H1 (cell line): ENCODE measurements at regions not wholly inside any gene's neighbourhood (a gene's known extent, or its start where the extent isn't known, plus 50 kb on each side); places are given as distances from the start of the nearest gene placed in this dataset.

Experiments
- CTCF ChIA-PET: fragments of 300-600 bp; sonication (Branson Sonifier 250); formaldehyde crosslinking; loops from one replicate; lab custom pipeline; 2021; ENCODE audit not compliant: partially characterized antibody; lab: Charles Lee
- POLR2A ChIA-PET: fragments of 300-600 bp; sonication (Branson Sonifier 250); formaldehyde crosslinking; loops from one replicate; lab custom pipeline; 2021; ENCODE audit warnings: inconsistent platforms; ENCODE audit not compliant: partially characterized antibody; lab: Charles Lee
- DNase-seq, 2 experiments: peaks; one replicate each; pipeline versions ENCODE4 v3.0.0 to v3.0.0-alpha.2; 2010 to 2022; ENCODE audit warnings: low spot score in 2 of 2, low read depth in 1 of 2, mixed read lengths in 1 of 2
- FAIRE-seq: peaks from 2 replicates; lab custom pipeline; 2011; peaks lifted over from hg19 to GRCh38; lab: Jason Lieb, UNC
- H2AFZ ChIP-seq: 2 replicates; pipeline ENCODE4 v1.8.1; 2012; ENCODE audit warnings: low read length, inconsistent platforms
- H2AK5ac ChIP-seq: 2 replicates; pipeline ENCODE4 v1.6.1; 2013; ENCODE audit warnings: low read depth, low read length
- H2BK120ac ChIP-seq: replicated peaks from 2 replicates; pipeline ENCODE3; 2013; ENCODE audit warnings: low read depth, low read length, inconsistent platforms
- H2BK12ac ChIP-seq: 2 replicates; pipeline ENCODE4 v1.6.1; 2013; ENCODE audit warnings: low read depth, low read length
- H2BK15ac ChIP-seq: 2 replicates; pipeline ENCODE4 v1.6.1; 2013; ENCODE audit warnings: low read length
- H2BK20ac ChIP-seq: 2 replicates; pipeline ENCODE4 v1.6.1; 2013; ENCODE audit warnings: low read length
- H2BK5ac ChIP-seq: 2 replicates; pipeline ENCODE4 v1.6.1; 2013; ENCODE audit warnings: low read depth, low read length
- H3K14ac ChIP-seq: 2 replicates; pipeline ENCODE4 v1.6.1; 2013; ENCODE audit warnings: inconsistent platforms; ENCODE audit not compliant: insufficient read length
- H3K18ac ChIP-seq: 2 replicates; pipeline ENCODE4 v1.6.1; 2013; ENCODE audit warnings: low read length; ENCODE audit errors: extremely low read depth
- H3K23ac ChIP-seq: 2 replicates; pipeline ENCODE4 v1.6.1; 2013; ENCODE audit warnings: inconsistent platforms; ENCODE audit not compliant: insufficient read length
- H3K23me2 ChIP-seq: 2 replicates; pipeline ENCODE4 v1.6.1; 2013; ENCODE audit warnings: low read depth, low read length
- H3K27ac ChIP-seq: 2 replicates; pipeline ENCODE4 v1.6.1; 2011; ENCODE audit warnings: low read depth, low read length, inconsistent platforms
- H3K27me3 ChIP-seq, 4 experiments: replicated peaks in 1 of 4; 1 replicate in 1 of 4; 2 replicates in 3 of 4; pipeline versions ENCODE4 v1.6.1 to v1.8.1; 2011 to 2013; ENCODE audit warnings: low read length in 3 of 4, mild to moderate bottlenecking in 3 of 4, inconsistent platforms in 2 of 4, mixed read lengths in 2 of 4, moderate library complexity in 1 of 4; ENCODE audit not compliant: control insufficient read depth in 3 of 4, insufficient read depth in 3 of 4; ENCODE audit errors: extremely low read depth in 1 of 4
- H3K36me3 ChIP-seq, 4 experiments: 2 replicates each; pipeline versions ENCODE4 v1.6.1 to v1.8.1; 2011 to 2013; ENCODE audit warnings: mild to moderate bottlenecking in 4 of 4, low read length in 3 of 4, moderate library complexity in 2 of 4, control low read depth in 1 of 4, inconsistent platforms in 1 of 4; ENCODE audit not compliant: insufficient read depth in 4 of 4, control insufficient read depth in 2 of 4
- H3K4ac ChIP-seq: replicated peaks from 2 replicates; pipeline ENCODE3; 2013; ENCODE audit warnings: low read length, low read depth, mixed read lengths, inconsistent platforms; ENCODE audit not compliant: insufficient read length
- H3K4me1 ChIP-seq, 4 experiments: replicated peaks in 1 of 4; 1 replicate in 1 of 4; 2 replicates in 3 of 4; pipeline versions ENCODE4 v1.6.1 to v1.8.1; 2011 to 2013; ENCODE audit warnings: low read length in 3 of 4, inconsistent platforms in 2 of 4, mixed read lengths in 1 of 4; ENCODE audit not compliant: insufficient read depth in 4 of 4, control insufficient read depth in 3 of 4
- H3K4me2 ChIP-seq, 2 experiments: 2 replicates each; pipeline versions ENCODE4 v1.6.1 to v1.8.1; 2011 to 2013; ENCODE audit warnings: low read depth in 2 of 2, low read length in 2 of 2, control low read depth in 1 of 2, inconsistent platforms in 1 of 2, mild to moderate bottlenecking in 1 of 2; ENCODE audit not compliant: insufficient read depth in 1 of 2
- H3K4me3 ChIP-seq, 4 experiments: fragments of 200-600, 300-600 bp in 1 of 4; sonication (generic), shearing (Covaris generic), sonication (Bioruptor Twin) in 1 of 4; 2 replicates each; pipeline versions ENCODE4 v1.5.1 to v1.8.1; 2011 to 2016; ENCODE audit warnings: low read length in 4 of 4, low read depth in 3 of 4, control low read depth in 2 of 4, inconsistent platforms in 2 of 4, mild to moderate bottlenecking in 2 of 4, mixed read lengths in 1 of 4, moderate library complexity in 1 of 4; ENCODE audit not compliant: insufficient read depth in 2 of 4; ENCODE audit errors: extremely low read depth in 1 of 4
- H3K56ac ChIP-seq: replicated peaks from 2 replicates; pipeline ENCODE3; 2013; ENCODE audit warnings: low read depth, mild to moderate bottlenecking, mixed read lengths, low read length, inconsistent platforms; ENCODE audit not compliant: insufficient read length
- H3K79me1 ChIP-seq: 2 replicates; pipeline ENCODE4 v1.6.1; 2013; ENCODE audit warnings: low read depth, low read length, control low read depth
- H3K79me2 ChIP-seq, 2 experiments: 2 replicates each; pipeline versions ENCODE4 v1.6.1 to v1.8.1; 2012 to 2013; ENCODE audit warnings: low read length in 2 of 2, mild to moderate bottlenecking in 2 of 2, inconsistent platforms in 1 of 2; ENCODE audit not compliant: insufficient read depth in 2 of 2, control insufficient read depth in 1 of 2
- H3K9ac ChIP-seq, 4 experiments: replicated peaks in 1 of 4; 1 replicate in 1 of 4; 2 replicates in 3 of 4; pipeline versions ENCODE4 v1.6.1 to v1.8.1; 2011 to 2013; ENCODE audit warnings: low read depth in 3 of 4, low read length in 3 of 4, control low read depth in 2 of 4, mild to moderate bottlenecking in 2 of 4, moderate library complexity in 2 of 4, inconsistent platforms in 1 of 4; ENCODE audit errors: extremely low read depth in 1 of 4
- H3K9me3 ChIP-seq, 2 experiments: 2 replicates each; pipeline versions ENCODE4 v1.6.1 to v1.8.1; 2012 to 2013; ENCODE audit warnings: mild to moderate bottlenecking in 2 of 2, moderate library complexity in 2 of 2, control low read depth in 1 of 2, inconsistent platforms in 1 of 2, low read depth in 1 of 2, low read length in 1 of 2, mixed read lengths in 1 of 2; ENCODE audit not compliant: insufficient read depth in 2 of 2
- H4K20me1 ChIP-seq, 2 experiments: replicated peaks in 1 of 2; 2 replicates each; pipeline versions ENCODE3 to v1.8.1; 2011 to 2013; ENCODE audit warnings: inconsistent platforms in 2 of 2, low read length in 2 of 2, mild to moderate bottlenecking in 1 of 2; ENCODE audit not compliant: insufficient read depth in 2 of 2, control insufficient read depth in 1 of 2
- H4K5ac ChIP-seq: 2 replicates; pipeline ENCODE4 v1.6.1; 2013; ENCODE audit warnings: low read length, low read depth, mixed read lengths, inconsistent platforms; ENCODE audit not compliant: insufficient read length
- H4K8ac ChIP-seq: 2 replicates; pipeline ENCODE4 v1.8.0; 2013; ENCODE audit warnings: mild to moderate bottlenecking, moderate library complexity, low read length, inconsistent platforms; ENCODE audit not compliant: insufficient read depth; ENCODE audit errors: extremely low read depth
- H4K91ac ChIP-seq: replicated peaks from 2 replicates; pipeline ENCODE3; 2013; ENCODE audit warnings: low read length, mixed read lengths, inconsistent platforms; ENCODE audit not compliant: insufficient read length
- MAFK ChIP-seq: IDR thresholded peaks from 2 replicates; pipeline ENCODE4 v1.6.1; 2012; ENCODE audit warnings: low read depth, mild to moderate bottlenecking, improper control_type of control experiment, low read length
- NANOG ChIP-seq: IDR thresholded peaks from 2 replicates; pipeline ENCODE4 v1.6.1; 2011; ENCODE audit warnings: low read length, low read depth, mild to moderate bottlenecking, inconsistent platforms; ENCODE audit not compliant: insufficient read depth, poor library complexity, severe bottlenecking
- WGBS, 2 experiments: shearing (Covaris generic) in 1 of 2; methylation state at CpG; one replicate each; pipeline versions ENCODE4 v1.1.6 to v1.1.7; 2013 to 2015; ENCODE audit warnings: low lambda C conversion rate in 2 of 2, mixed read lengths in 2 of 2, inconsistent platforms in 1 of 2, low coverage in 1 of 2, missing lambda C conversion rate in 1 of 2; ENCODE audit not compliant: insufficient replicate concordance in 2 of 2, insufficient coverage in 1 of 2, insufficient read length in 1 of 2; ENCODE audit errors: extremely low coverage in 1 of 2, missing lambda C conversion rate in 1 of 2; 5-methylcytosine and 5-hydroxymethylcytosine counted together

GRCh38 chr14:84361476-84361875 is 1168.5 kb upstream of the FLRT2 start:
- no peak overlapping the region for H3K23ac ChIP-seq
- no peak overlapping the region for H3K18ac ChIP-seq
- POLR2A ChIA-PET, result no interaction called here
- H2AFZ ChIP-seq, result no peak overlapping the region
- DNase-seq (no peak), FAIRE-seq (no peak)
- H3K9ac ChIP-seq, result no peak overlapping the region
- H3K4ac ChIP-seq, result no peak overlapping the region
- H3K27ac ChIP-seq, result no peak overlapping the region
- H2BK120ac ChIP-seq, result no peak overlapping the region
- H3K79me2 ChIP-seq, result no peaks in the 10 kb centered on the region
- no peak overlapping the region for H4K5ac ChIP-seq
- no peak overlapping the region for H2AK5ac ChIP-seq
- H3K14ac ChIP-seq, result no peak overlapping the region
- no peaks in the 10 kb centered on the region for H3K23me2 ChIP-seq
- no peaks in the 10 kb centered on the region for H4K20me1 ChIP-seq
- no peaks in the 10 kb centered on the region for H3K79me1 ChIP-seq
- no peak overlapping the region for H2BK20ac ChIP-seq
- no peak overlapping the region for H2BK12ac ChIP-seq
- WGBS, 2 experiments, result 82% methylated on average over 2 of the region's 2 CpGs; no CpG with 5 or more reads in 1 of the 2 experiments
- H3K56ac ChIP-seq, result no peak overlapping the region
- H2BK15ac ChIP-seq, result no peak overlapping the region
- CTCF ChIA-PET, result no interaction called here
- no peaks in the 10 kb centered on the region for H3K4me1 ChIP-seq
- H3K36me3 ChIP-seq, result no peaks in the 10 kb centered on the region
- H3K9me3 ChIP-seq, result no peaks in the 10 kb centered on the region
- no peak overlapping the region for H2BK5ac ChIP-seq
- no peaks in the 10 kb centered on the region for H3K27me3 ChIP-seq
- no peak overlapping the region for H4K91ac ChIP-seq
- no peak overlapping the region for H4K8ac ChIP-seq
- no peak overlapping the region for H3K4me3 ChIP-seq
- TF ChIP-seq NANOG, result no peak
- TF ChIP-seq MAFK, result no peak
- H3K4me2 ChIP-seq, result no peak overlapping the region
